ENCODE measurements at regions not wholly inside any gene's neighbourhood (a gene's known extent, or its start where the extent isn't known, plus 50 kb on each side); places are given as distances from the start of the nearest gene placed in this dataset.

DNA sequence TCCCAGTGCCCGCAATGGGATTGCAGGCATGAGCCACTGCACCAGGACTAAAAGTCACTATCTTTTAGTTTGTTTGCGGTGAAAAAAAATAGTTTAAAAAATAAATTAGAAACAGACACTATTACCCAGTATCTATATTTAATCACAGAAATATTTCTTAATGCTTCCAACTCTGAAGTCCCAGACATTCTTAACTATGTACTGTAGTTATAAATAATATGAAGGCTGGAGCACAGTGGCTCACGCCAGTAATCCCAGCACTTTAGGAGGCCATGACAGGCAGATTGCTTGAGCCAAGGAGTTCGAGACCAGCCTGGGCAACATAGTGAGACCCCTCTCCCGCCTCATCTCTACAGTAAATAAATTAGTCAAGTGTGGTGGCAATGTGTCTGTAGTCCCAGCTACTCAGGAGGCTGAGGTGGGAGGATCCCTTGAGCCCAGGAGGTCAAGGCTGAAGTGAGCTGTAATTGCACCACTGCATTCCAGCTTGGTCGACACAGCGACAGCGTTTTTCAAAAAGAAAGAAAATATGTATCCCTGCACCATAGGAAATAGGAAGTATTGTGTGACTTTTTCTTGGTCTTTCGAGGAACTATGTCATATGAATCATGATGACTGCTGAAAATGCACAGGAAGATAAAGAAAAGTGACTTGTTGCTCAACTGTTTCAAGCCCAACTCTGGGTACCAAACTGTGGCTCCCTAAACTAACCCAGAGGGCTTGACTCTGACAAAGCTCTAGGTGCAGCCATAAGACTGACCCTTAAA, 74.9 kb upstream of the STEAP1B start:
- TF ChIP-seq IRF3 (IDR thresholded peaks at IDR 0.05; ENCODE audit: low read depth, low read length): no peak
- no peak for TF ChIP-seq SIN3A (IDR thresholded peaks at IDR 0.05; ENCODE audit: borderline replicate concordance, low read depth, low read length)
- no peak for TF ChIP-seq ZBTB33 (IDR thresholded peaks at IDR 0.05; ENCODE audit: borderline replicate concordance, low read depth)
- TF ChIP-seq SMC3 (IDR thresholded peaks at IDR 0.05; ENCODE audit: low read depth, low read length): no peak
- TF ChIP-seq FOXM1 (IDR thresholded peaks at IDR 0.05; ENCODE audit: low read depth): no peak
- TF ChIP-seq, protein P1, sequence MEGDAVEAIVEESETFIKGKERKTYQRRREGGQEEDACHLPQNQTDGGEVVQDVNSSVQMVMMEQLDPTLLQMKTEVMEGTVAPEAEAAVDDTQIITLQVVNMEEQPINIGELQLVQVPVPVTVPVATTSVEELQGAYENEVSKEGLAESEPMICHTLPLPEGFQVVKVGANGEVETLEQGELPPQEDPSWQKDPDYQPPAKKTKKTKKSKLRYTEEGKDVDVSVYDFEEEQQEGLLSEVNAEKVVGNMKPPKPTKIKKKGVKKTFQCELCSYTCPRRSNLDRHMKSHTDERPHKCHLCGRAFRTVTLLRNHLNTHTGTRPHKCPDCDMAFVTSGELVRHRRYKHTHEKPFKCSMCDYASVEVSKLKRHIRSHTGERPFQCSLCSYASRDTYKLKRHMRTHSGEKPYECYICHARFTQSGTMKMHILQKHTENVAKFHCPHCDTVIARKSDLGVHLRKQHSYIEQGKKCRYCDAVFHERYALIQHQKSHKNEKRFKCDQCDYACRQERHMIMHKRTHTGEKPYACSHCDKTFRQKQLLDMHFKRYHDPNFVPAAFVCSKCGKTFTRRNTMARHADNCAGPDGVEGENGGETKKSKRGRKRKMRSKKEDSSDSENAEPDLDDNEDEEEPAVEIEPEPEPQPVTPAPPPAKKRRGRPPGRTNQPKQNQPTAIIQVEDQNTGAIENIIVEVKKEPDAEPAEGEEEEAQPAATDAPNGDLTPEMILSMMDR (IDR thresholded peaks at IDR 0.05): no peak
- no peaks in the 10 kb centered on the region for H3K9me3 ChIP-seq
- peaks cover 19% of the 10 kb centered on the region for H3F3A ChIP-seq (replicated peaks; ENCODE audit: insufficient read depth)

GRCh38 chr7:22572937-22573336, 72.9 kb upstream of the STEAP1B start:
- no peaks in the 10 kb centered on the region for H3K9me2 ChIP-seq
- H3K9ac ChIP-seq: no peak overlapping the region
- no peak overlapping the region for H3K4me2 ChIP-seq
- no peak overlapping the region for H3K4me3 ChIP-seq (ENCODE audit: low read depth in 2 of 2, low read length in 1 of 2)
- no peak for DNase-seq
- H2AFZ ChIP-seq (ENCODE audit: low read depth): no peak overlapping the region
- ChIA-PET POLR2A (no interaction called here), CTCF (interaction anchor here (1.4 to 1.5 kb wide), 2 partner anchors 13 kb away, joined by 4 to 9 read pairs; no protein-coding TSS in a partner anchor)
- H3F3A ChIP-seq (replicated peaks; ENCODE audit: insufficient read depth): peaks cover 19% of the 10 kb centered on the region
- no peaks in the 10 kb centered on the region for H3K9me3 ChIP-seq
- no peak overlapping the region for H3K27ac ChIP-seq (ENCODE audit: low read depth in 2 of 2, low read length in 1 of 2)
- peaks cover 10% of the 10 kb centered on the region; the same call in 1 of the 2 replicates for H3K27me3 ChIP-seq (ENCODE audit: insufficient read depth)
- TF ChIP-seq POLR2AphosphoS5 (IDR thresholded peaks at IDR 0.05; ENCODE audit: low read depth, low read length): no peak
- no peak for TF ChIP-seq IRF3 (IDR thresholded peaks at IDR 0.05; ENCODE audit: low read depth, low read length)
- TF ChIP-seq USF1 (IDR thresholded peaks at IDR 0.05; ENCODE audit: borderline replicate concordance, low read depth): no peak
- no peak for TF ChIP-seq GATA2 (CRISPR knock-in tag; IDR thresholded peaks at IDR 0.05)
- no peak for TF ChIP-seq ZBTB33 (IDR thresholded peaks at IDR 0.05; ENCODE audit: borderline replicate concordance, low read depth)
- no peak for TF ChIP-seq EP300 (IDR thresholded peaks at IDR 0.05; ENCODE audit: borderline replicate concordance in 1 of 2, low read depth in 1 of 2, low read length in 1 of 2)
- TF ChIP-seq RFX5 (IDR thresholded peaks at IDR 0.05; ENCODE audit: low read length): no peak
- no peak for TF ChIP-seq GABPA (IDR thresholded peaks at IDR 0.05; ENCODE audit: low read depth)
- H3K36me3 ChIP-seq (replicated peaks in 1 of 2; ENCODE audit: control insufficient read depth in 1 of 2, insufficient read depth in 2 of 2, low read length in 1 of 2): no peaks in the 10 kb centered on the region
- H3K4me1 ChIP-seq (ENCODE audit: control insufficient read depth in 1 of 2, insufficient read depth in 2 of 2, low read depth in 1 of 2, low read length in 1 of 2): peaks cover 0 to 4% of the 10 kb centered on the region in 2 experiments; a peak in 3 of 4 replicates
- H3K79me2 ChIP-seq (ENCODE audit: insufficient read depth): no peaks in the 10 kb centered on the region
- 18% methylated on average over 7 of the region's 7 CpGs for WGBS (ENCODE audit: low lambda C conversion rate)
- H4K20me1 ChIP-seq (ENCODE audit: insufficient read depth): no peaks in the 10 kb centered on the region

More for the DNA sequence above, 74.9 kb upstream of the STEAP1B start:
- Histone ChIP-seq H3K9ac (no peak overlapping the region), H3K27ac (ENCODE audit: low read depth in 2 of 2, low read length in 1 of 2) (peak overlapping the region; percentile 31 to 45; a peak in 2 of 4 replicates), H2AFZ (ENCODE audit: low read depth) (no peak overlapping the region), H3K9me2 (no peaks in the 10 kb centered on the region), H4K20me1 (ENCODE audit: insufficient read depth) (no peaks in the 10 kb centered on the region), H3K4me1 (ENCODE audit: control insufficient read depth in 1 of 2, insufficient read depth in 2 of 2, low read depth in 1 of 2, low read length in 1 of 2) (peaks cover 0 to 6% of the 10 kb centered on the region in 2 experiments; a peak in 3 of 4 replicates), H3K27me3 (ENCODE audit: insufficient read depth) (peaks cover 10% of the 10 kb centered on the region; the same call in 1 of the 2 replicates), H3K4me2 (no peak overlapping the region; the same call in 1 of the 2 replicates), H3K36me3 (replicated peaks in 1 of 2; ENCODE audit: control insufficient read depth in 1 of 2, insufficient read depth in 2 of 2, low read length in 1 of 2) (no peaks in the 10 kb centered on the region), H3K4me3 (ENCODE audit: low read depth in 2 of 2, low read length in 1 of 2) (no peak overlapping the region), H3K79me2 (ENCODE audit: insufficient read depth) (no peaks in the 10 kb centered on the region)
- no peak for DNase-seq
- CTCF ChIA-PET: interaction anchor here (4.1 kb wide), 1 partner anchor 16 kb away, joined by 20 read pairs; no protein-coding TSS in a partner anchor
- 37% methylated on average over 9 of the region's 9 CpGs for WGBS (ENCODE audit: low lambda C conversion rate)
- POLR2A ChIA-PET: no interaction called here

Measured in SK-N-SH (cell line).